ENCODE measurements at regions not wholly inside any gene's neighbourhood (a gene's known extent, or its start where the extent isn't known, plus 50 kb on each side); places are given as distances from the start of the nearest gene placed in this dataset.

DNA sequence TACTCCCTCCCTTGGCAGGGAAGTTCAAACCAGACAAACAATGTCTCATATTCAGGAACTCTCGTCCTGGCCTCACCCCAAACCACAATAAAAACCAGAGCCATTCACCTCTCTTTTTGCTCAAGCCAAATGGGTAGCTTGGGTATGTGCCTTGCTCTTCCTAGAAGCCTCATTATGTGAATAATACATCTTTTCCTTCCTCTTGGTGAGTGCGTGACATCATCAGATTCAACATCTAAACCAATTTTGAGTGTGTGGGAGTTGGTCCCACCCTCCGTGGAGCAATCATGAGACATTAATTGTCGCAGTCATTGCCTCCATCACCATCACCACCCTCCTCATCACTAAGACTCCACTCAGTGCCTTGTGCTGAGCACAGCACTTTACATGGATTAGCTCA lies 482.9 kb downstream of the PTPRU start:
- TF ChIP-seq, protein P1, sequence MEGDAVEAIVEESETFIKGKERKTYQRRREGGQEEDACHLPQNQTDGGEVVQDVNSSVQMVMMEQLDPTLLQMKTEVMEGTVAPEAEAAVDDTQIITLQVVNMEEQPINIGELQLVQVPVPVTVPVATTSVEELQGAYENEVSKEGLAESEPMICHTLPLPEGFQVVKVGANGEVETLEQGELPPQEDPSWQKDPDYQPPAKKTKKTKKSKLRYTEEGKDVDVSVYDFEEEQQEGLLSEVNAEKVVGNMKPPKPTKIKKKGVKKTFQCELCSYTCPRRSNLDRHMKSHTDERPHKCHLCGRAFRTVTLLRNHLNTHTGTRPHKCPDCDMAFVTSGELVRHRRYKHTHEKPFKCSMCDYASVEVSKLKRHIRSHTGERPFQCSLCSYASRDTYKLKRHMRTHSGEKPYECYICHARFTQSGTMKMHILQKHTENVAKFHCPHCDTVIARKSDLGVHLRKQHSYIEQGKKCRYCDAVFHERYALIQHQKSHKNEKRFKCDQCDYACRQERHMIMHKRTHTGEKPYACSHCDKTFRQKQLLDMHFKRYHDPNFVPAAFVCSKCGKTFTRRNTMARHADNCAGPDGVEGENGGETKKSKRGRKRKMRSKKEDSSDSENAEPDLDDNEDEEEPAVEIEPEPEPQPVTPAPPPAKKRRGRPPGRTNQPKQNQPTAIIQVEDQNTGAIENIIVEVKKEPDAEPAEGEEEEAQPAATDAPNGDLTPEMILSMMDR (IDR thresholded peaks at IDR 0.05; ENCODE audit: low read depth, low read length, missing input control) = no peak
- TF ChIP-seq JUND (IDR thresholded peaks at IDR 0.05) (no peak), SP1 (IDR thresholded peaks at IDR 0.05) (no peak), GABPA (IDR thresholded peaks at IDR 0.05 in 1 of 2, conservative IDR thresholded peaks at IDR 0.05 in 1 of 2) (no peak), YY1 (IDR thresholded peaks at IDR 0.05) (no peak), RAD21 (IDR thresholded peaks at IDR 0.05) (no peak), FOXA1 (IDR thresholded peaks at IDR 0.05) (no peak), FOXA2 (IDR thresholded peaks at IDR 0.05) (no peak), TAF1 (conservative IDR thresholded peaks at IDR 0.05) (no peak), RXRA (IDR thresholded peaks at IDR 0.05) (no peak)
- TF ChIP-seq, protein P2, sequence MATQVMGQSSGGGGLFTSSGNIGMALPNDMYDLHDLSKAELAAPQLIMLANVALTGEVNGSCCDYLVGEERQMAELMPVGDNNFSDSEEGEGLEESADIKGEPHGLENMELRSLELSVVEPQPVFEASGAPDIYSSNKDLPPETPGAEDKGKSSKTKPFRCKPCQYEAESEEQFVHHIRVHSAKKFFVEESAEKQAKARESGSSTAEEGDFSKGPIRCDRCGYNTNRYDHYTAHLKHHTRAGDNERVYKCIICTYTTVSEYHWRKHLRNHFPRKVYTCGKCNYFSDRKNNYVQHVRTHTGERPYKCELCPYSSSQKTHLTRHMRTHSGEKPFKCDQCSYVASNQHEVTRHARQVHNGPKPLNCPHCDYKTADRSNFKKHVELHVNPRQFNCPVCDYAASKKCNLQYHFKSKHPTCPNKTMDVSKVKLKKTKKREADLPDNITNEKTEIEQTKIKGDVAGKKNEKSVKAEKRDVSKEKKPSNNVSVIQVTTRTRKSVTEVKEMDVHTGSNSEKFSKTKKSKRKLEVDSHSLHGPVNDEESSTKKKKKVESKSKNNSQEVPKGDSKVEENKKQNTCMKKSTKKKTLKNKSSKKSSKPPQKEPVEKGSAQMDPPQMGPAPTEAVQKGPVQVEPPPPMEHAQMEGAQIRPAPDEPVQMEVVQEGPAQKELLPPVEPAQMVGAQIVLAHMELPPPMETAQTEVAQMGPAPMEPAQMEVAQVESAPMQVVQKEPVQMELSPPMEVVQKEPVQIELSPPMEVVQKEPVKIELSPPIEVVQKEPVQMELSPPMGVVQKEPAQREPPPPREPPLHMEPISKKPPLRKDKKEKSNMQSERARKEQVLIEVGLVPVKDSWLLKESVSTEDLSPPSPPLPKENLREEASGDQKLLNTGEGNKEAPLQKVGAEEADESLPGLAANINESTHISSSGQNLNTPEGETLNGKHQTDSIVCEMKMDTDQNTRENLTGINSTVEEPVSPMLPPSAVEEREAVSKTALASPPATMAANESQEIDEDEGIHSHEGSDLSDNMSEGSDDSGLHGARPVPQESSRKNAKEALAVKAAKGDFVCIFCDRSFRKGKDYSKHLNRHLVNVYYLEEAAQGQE (IDR thresholded peaks at IDR 0.05) = no peak
- TF ChIP-seq, protein P3, sequence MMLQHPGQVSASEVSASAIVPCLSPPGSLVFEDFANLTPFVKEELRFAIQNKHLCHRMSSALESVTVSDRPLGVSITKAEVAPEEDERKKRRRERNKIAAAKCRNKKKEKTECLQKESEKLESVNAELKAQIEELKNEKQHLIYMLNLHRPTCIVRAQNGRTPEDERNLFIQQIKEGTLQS (IDR thresholded peaks at IDR 0.05) = no peak
